HFFc6 (cell line): ENCODE measurements at regions not wholly inside any gene's neighbourhood (a gene's known extent, or its start where the extent isn't known, plus 50 kb on each side); places are given as distances from the start of the nearest gene placed in this dataset.
A peak's percentile ranks its signal among the peaks of the same experiment; 100 is the strongest.

Experiments used
- DNase-seq: peaks from one replicate; pipeline ENCODE4 v3.0.0-alpha.2; 2018
- H3K27ac Mint-ChIP-seq: 2 replicates; pipeline ENCODE4 v1.8.0; 2020; ENCODE audit warnings: mild to moderate bottlenecking, mixed read lengths
- H3K27me3 Mint-ChIP-seq: 2 replicates; pipeline ENCODE4 v1.8.0; 2021; ENCODE audit warnings: mild to moderate bottlenecking, moderate library complexity, mixed read lengths; ENCODE audit not compliant: insufficient read depth
- H3K36me3 Mint-ChIP-seq: 2 replicates; pipeline ENCODE4 v1.8.0; 2021; ENCODE audit warnings: low read depth, mixed read lengths
- H3K4me1 Mint-ChIP-seq: 2 replicates; pipeline ENCODE4 v1.8.0; 2020; ENCODE audit warnings: low read depth, mixed read lengths
- H3K4me3 Mint-ChIP-seq: 2 replicates; pipeline ENCODE4 v1.8.0; 2020; ENCODE audit warnings: mild to moderate bottlenecking, moderate library complexity, mixed read lengths
- H3K9me3 Mint-ChIP-seq: 2 replicates; pipeline ENCODE4 v1.8.0; 2020; ENCODE audit warnings: mild to moderate bottlenecking, mixed read lengths
- TF ChIP-seq, protein P1 (sequence below): fragments of 200-600 bp; sonication (generic); IDR thresholded peaks from 2 replicates; pipeline ENCODE4 v1.5.0; 2021; ENCODE audit warnings: antibody characterized with exemption, mild to moderate bottlenecking

- Mint-ChIP-seq H3K36me3 (no peaks in the 10 kb centered on the region), H3K27ac (no peak overlapping the region), H3K4me1 (no peaks in the 10 kb centered on the region), H3K27me3 (no peaks in the 10 kb centered on the region), H3K4me3 (no peak overlapping the region), H3K9me3 (peaks cover 25% of the 10 kb centered on the region)
- TF ChIP-seq, protein P1, sequence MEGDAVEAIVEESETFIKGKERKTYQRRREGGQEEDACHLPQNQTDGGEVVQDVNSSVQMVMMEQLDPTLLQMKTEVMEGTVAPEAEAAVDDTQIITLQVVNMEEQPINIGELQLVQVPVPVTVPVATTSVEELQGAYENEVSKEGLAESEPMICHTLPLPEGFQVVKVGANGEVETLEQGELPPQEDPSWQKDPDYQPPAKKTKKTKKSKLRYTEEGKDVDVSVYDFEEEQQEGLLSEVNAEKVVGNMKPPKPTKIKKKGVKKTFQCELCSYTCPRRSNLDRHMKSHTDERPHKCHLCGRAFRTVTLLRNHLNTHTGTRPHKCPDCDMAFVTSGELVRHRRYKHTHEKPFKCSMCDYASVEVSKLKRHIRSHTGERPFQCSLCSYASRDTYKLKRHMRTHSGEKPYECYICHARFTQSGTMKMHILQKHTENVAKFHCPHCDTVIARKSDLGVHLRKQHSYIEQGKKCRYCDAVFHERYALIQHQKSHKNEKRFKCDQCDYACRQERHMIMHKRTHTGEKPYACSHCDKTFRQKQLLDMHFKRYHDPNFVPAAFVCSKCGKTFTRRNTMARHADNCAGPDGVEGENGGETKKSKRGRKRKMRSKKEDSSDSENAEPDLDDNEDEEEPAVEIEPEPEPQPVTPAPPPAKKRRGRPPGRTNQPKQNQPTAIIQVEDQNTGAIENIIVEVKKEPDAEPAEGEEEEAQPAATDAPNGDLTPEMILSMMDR, result no peak
- no peak for DNase-seq
Measured at GRCh38 chr5:166330036-166330435, 1961.4 kb upstream of the WWC1 start.

GRCh38 chr5:166331521-166331920 lies 1959.9 kb upstream of the WWC1 start:
- no peaks in the 10 kb centered on the region for H3K27me3 Mint-ChIP-seq
- TF ChIP-seq, protein P1, result no peak
- H3K4me3 Mint-ChIP-seq, result no peak overlapping the region
- no peak for DNase-seq
- no peaks in the 10 kb centered on the region for H3K4me1 Mint-ChIP-seq
- no peak overlapping the region for H3K27ac Mint-ChIP-seq
- H3K36me3 Mint-ChIP-seq, result no peaks in the 10 kb centered on the region
- H3K9me3 Mint-ChIP-seq, result peaks cover 24% of the 10 kb centered on the region

- Mint-ChIP-seq H3K4me1 (no peaks in the 10 kb centered on the region), H3K27ac (no peak overlapping the region), H3K4me3 (no peak overlapping the region), H3K36me3 (no peaks in the 10 kb centered on the region), H3K27me3 (no peaks in the 10 kb centered on the region), H3K9me3 (peaks cover 44% of the 10 kb centered on the region)
- DNase-seq, result no peak
- TF ChIP-seq, protein P1, result no peak
Measured at GRCh38 chr5:166338801-166339200, 1952.6 kb upstream of the WWC1 start.

DNA sequence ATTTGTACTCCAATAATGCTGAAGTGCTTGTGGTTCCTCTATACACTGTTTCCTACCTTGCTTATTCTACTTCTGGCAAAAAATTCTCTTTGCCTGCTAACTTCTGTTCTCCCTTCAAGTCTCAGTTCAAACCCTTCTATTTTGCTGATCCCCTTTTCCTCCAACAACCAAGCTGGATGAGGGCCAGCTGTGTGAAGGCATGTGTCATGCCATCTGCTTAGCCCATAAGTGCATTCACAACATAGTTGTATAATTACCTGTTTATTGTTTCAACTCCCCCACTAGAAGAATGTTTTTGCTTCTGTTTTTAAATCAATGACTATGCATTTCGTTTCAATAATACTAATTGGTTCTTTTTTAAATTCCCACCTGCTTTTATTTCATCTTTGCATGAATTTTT lies 1951.4 kb upstream of the WWC1 start:
- DNase-seq, result no peak
- Mint-ChIP-seq H3K27ac (no peak overlapping the region), H3K4me3 (no peak overlapping the region), H3K27me3 (no peaks in the 10 kb centered on the region), H3K9me3 (peaks cover 39% of the 10 kb centered on the region), H3K4me1 (no peaks in the 10 kb centered on the region), H3K36me3 (no peaks in the 10 kb centered on the region)
- TF ChIP-seq, protein P1, result no peak

- H3K27ac Mint-ChIP-seq, result no peak overlapping the region
- H3K4me3 Mint-ChIP-seq, result no peak overlapping the region
- no peaks in the 10 kb centered on the region for H3K4me1 Mint-ChIP-seq
- no peaks in the 10 kb centered on the region for H3K27me3 Mint-ChIP-seq
- no peaks in the 10 kb centered on the region for H3K36me3 Mint-ChIP-seq
- no peak for DNase-seq
- peaks cover 29% of the 10 kb centered on the region for H3K9me3 Mint-ChIP-seq
- TF ChIP-seq, protein P1, result 0 out of 2 replicates have a peak, but pooled peaks have one; percentile 10
Measured at GRCh38 chr5:166341740-166342337, 1949.6 kb upstream of the WWC1 start.

DNA sequence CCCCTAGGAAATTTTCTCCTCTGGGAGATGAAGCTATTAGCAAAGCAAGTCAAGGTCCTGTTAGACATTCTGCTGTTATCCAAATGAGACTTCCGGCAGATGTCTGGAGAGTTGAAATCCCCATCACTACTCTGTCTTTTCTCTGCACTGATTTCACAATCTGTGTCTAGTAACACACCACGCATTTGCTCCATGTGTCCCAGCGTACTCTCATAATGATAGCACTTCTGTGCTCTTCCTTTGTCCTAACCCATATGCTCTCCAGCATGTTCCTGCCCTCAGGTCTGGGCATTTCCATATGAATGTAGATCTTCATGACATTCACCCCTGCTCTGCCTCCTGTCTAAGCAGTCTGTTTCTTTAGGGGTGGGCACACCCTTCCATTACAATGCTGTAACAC lies 1949.0 kb upstream of the WWC1 start:
- DNase-seq, result no peak
- Mint-ChIP-seq H3K27ac (no peak overlapping the region), H3K9me3 (peaks cover 29% of the 10 kb centered on the region)

More for the DNA sequence above, 1949.0 kb upstream of the WWC1 start:
- H3K4me3 Mint-ChIP-seq, result no peak overlapping the region
- TF ChIP-seq, protein P1, result no peak
- H3K4me1 Mint-ChIP-seq, result no peaks in the 10 kb centered on the region
- H3K36me3 Mint-ChIP-seq, result no peaks in the 10 kb centered on the region
- H3K27me3 Mint-ChIP-seq, result no peaks in the 10 kb centered on the region
